RWPE2 (cell line): ENCODE measurements at regions not wholly inside any gene's neighbourhood (a gene's known extent, or its start where the extent isn't known, plus 50 kb on each side); places are given as distances from the start of the nearest gene placed in this dataset.

Experiments
- ATAC-seq: fragments of 200-7000 bp; cut with Tn5 transposase; 3 replicates; pipeline ENCODE4 v1.9.1; 2021; ENCODE audit warnings: low read depth
- DNase-seq: peaks from one replicate; pipeline ENCODE4 v3.0.0-alpha.2; 2020; ENCODE audit warnings: low spot score
- H3K27ac ChIP-seq: fragments of 450-650 bp; 2 replicates; pipeline ENCODE4 v1.5.1; 2017; ENCODE audit warnings: mild to moderate bottlenecking; ENCODE audit not compliant: poor library complexity, severe bottlenecking
- H3K27me3 ChIP-seq: fragments of 250-450 bp; sonication (Bioruptor Pico); 2 replicates; pipeline ENCODE4 v1.5.1; 2021; ENCODE audit warnings: mild to moderate bottlenecking, moderate library complexity; ENCODE audit not compliant: insufficient read depth, poor library complexity, severe bottlenecking
- H3K36me3 ChIP-seq: fragments of 250-450 bp; sonication (Bioruptor Pico); 2 replicates; pipeline ENCODE4 v1.5.1; 2020; ENCODE audit warnings: low read depth, mild to moderate bottlenecking, moderate library complexity
- H3K4me1 ChIP-seq: fragments of 250-450 bp; sonication (Bioruptor Pico); 2 replicates; pipeline ENCODE4 v1.5.1; 2021; ENCODE audit warnings: mild to moderate bottlenecking, moderate library complexity; ENCODE audit not compliant: insufficient read depth, poor library complexity, severe bottlenecking
- H3K4me3 ChIP-seq: fragments of 250-450 bp; sonication (Bioruptor Pico); 2 replicates; pipeline ENCODE4 v1.5.1; 2021; ENCODE audit warnings: mild to moderate bottlenecking, moderate library complexity; ENCODE audit not compliant: severe bottlenecking
- H3K9me3 ChIP-seq: fragments of 250-450 bp; sonication (Bioruptor Pico); 2 replicates; pipeline ENCODE4 v1.5.1; 2021; ENCODE audit warnings: mild to moderate bottlenecking, moderate library complexity; ENCODE audit not compliant: severe bottlenecking
- TF ChIP-seq, protein P1 (sequence below): fragments of 450-650 bp; IDR thresholded peaks from one replicate; pipeline ENCODE4 v1.5.1; 2017; ENCODE audit warnings: mild to moderate bottlenecking, moderate library complexity; ENCODE audit not compliant: poor library complexity, severe bottlenecking

DNA sequence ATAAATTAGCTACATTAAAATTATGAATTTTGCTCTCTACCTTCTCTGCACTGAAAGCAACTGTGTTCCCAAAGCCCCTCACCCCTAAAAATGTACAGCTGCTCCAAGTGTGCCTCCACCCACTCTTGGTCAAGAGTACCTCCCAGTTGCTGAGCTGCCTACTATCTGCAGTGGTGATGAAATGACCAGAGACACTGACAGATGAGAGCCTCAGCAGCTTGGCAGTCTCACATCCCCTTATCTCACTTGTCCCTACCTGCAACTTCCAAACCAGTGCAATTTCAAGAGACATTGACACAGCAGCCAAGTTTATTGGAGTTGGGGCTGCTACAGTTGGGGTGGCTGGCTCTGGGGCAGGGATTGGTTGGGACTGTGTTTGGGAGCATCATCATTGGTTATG is 52.2 kb upstream of the COL6A5 start:
- no peak overlapping the region for H3K4me3 ChIP-seq
- DNase-seq = no peak
- TF ChIP-seq, protein P1, sequence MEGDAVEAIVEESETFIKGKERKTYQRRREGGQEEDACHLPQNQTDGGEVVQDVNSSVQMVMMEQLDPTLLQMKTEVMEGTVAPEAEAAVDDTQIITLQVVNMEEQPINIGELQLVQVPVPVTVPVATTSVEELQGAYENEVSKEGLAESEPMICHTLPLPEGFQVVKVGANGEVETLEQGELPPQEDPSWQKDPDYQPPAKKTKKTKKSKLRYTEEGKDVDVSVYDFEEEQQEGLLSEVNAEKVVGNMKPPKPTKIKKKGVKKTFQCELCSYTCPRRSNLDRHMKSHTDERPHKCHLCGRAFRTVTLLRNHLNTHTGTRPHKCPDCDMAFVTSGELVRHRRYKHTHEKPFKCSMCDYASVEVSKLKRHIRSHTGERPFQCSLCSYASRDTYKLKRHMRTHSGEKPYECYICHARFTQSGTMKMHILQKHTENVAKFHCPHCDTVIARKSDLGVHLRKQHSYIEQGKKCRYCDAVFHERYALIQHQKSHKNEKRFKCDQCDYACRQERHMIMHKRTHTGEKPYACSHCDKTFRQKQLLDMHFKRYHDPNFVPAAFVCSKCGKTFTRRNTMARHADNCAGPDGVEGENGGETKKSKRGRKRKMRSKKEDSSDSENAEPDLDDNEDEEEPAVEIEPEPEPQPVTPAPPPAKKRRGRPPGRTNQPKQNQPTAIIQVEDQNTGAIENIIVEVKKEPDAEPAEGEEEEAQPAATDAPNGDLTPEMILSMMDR = no peak
- no peaks in the 10 kb centered on the region for H3K27me3 ChIP-seq
- ATAC-seq = no peak
- no peak overlapping the region for H3K27ac ChIP-seq
- H3K36me3 ChIP-seq = no peaks in the 10 kb centered on the region
- no peaks in the 10 kb centered on the region for H3K9me3 ChIP-seq
- H3K4me1 ChIP-seq = no peaks in the 10 kb centered on the region
